A204.1 (cell line): ENCODE measurements at regions not wholly inside any gene's neighbourhood (a gene's known extent, or its start where the extent isn't known, plus 50 kb on each side); places are given as distances from the start of the nearest gene placed in this dataset.
"Not testable (repeated sequence)": the region's sequence is repeated elsewhere in the genome, so short reads cannot be mapped to it uniquely, and the experiment has no call there.

ENCODE experiments used
- FAIRE-seq: peaks from 2 replicates; lab custom pipeline; 2012; peaks lifted over from hg19 to GRCh38; lab: Jason Lieb, UNC

DNA sequence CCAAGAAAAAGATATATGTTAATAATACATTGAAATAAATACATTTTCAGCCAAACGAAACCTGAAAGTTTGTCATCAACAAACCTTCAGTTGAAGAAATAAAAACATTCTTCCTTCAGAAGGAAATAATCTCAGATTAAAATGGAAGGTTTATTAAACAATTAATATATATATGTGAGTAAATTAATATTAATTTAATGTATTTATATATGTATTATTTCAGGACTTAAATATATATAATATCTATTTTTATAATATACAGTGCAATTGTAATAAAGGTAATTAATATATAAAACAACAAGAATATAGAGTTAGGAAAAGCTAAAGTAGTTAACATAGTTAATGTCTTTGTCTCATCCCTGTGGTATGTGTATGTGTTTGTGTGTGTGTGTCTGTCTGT is 102.2 kb upstream of the CDC14C start:
- FAIRE-seq, result peak; percentile 49

- no peak for FAIRE-seq
These were observed 92.0 kb upstream of the CDC14C start for GRCh38 chr7:48832303-48832845.

- no peak for FAIRE-seq
These were observed 87.1 kb upstream of the CDC14C start for GRCh38 chr7:48837266-48837665.

GRCh38 chr7:48839108-48839507 is 85.2 kb upstream of the CDC14C start:
- FAIRE-seq, result no peak

GRCh38 chr7:48841739-48842138 is 82.6 kb upstream of the CDC14C start:
- no peak for FAIRE-seq

GRCh38 chr7:48847917-48848316 is 76.4 kb upstream of the CDC14C start:
- FAIRE-seq, result no peak

- not testable (repeated sequence) for FAIRE-seq
These were observed 63.9 kb upstream of the CDC14C start for GRCh38 chr7:48860447-48860846.

DNA sequence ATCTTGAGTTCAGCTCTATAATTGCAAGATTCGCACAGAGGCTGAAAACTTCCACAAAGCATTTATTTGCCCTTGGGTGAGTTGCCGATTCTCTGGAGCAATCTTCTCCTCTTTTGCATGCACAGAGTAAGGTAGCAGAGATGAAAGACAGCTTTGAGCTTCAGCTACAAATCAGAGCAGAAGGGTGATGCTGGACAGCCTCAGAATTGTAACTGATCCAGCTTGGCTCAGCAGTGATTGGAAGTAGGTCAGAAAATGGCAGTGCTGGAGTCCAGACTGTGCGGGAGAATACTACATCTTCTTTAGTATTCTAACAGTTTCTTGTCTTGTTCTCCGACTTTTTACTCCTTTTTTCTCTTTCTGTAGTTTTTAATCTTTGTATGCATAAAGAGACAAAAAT is 55.4 kb upstream of the CDC14C start:
- no peak for FAIRE-seq

GRCh38 chr7:48872548-48872947 is 51.8 kb upstream of the CDC14C start:
- no peak for FAIRE-seq
